ENCODE measurements at regions not wholly inside any gene's neighbourhood (a gene's known extent, or its start where the extent isn't known, plus 50 kb on each side); places are given as distances from the start of the nearest gene placed in this dataset.

DNA sequence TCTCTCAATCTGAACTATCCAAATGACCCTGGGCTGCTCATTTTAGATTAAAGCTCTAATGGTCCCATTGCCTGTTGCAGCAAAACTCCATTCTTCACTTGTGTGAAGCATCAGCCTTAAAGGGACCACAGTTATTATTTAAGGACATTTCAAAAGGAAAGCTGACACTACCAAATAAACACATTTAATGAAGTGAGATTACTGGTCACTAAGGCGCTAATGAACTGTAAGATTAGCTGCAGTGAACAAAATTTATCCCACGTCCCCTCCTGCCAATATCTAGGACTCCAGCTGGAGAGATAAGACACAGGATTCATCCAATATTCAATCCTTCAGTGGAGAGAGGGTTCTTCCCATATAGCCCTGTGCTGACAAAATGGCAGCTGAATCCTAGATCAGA lies 1029.2 kb upstream of the SEL1L start:
- Histone ChIP-seq H3K27me3 (ENCODE audit: control insufficient read depth in 1 of 2, insufficient read depth in 2 of 2, low read length in 2 of 2) (no peaks in the 10 kb centered on the region), H3K27ac (ENCODE audit: low read length) (no peak overlapping the region), H3K9me3 (ENCODE audit: control insufficient read depth in 2 of 2, low read length in 2 of 2) (no peaks in the 10 kb centered on the region), H3K9ac (ENCODE audit: low read length in 2 of 2) (no peak overlapping the region), H3K36me3 (ENCODE audit: control insufficient read depth in 2 of 2, insufficient read depth in 2 of 2, low read length in 2 of 2) (no peaks in the 10 kb centered on the region), H3K4me3 (ENCODE audit: low read length in 2 of 2) (no peak overlapping the region), H3K4me1 (ENCODE audit: control insufficient read depth, insufficient read depth, low read length) (no peaks in the 10 kb centered on the region)

DNA sequence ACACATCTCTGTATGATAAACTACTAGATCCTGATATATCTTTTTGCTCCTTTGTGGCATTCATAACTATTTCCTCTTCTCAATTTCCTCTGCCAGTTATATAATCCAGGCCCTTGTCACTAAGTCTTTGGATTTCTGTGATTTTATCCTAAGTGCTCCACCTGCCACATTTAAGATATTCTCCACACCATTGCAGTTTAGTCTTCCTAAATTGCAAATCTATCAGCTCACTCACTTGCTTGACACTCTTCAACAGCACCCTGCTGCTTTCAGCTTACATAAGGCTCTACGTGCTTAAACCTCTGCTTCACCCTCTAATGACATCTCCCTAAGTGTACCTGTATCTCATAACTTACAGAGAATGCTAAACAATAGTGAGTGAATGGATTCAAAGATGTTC lies 1032.2 kb upstream of the SEL1L start:
- H3K36me3 ChIP-seq (ENCODE audit: control insufficient read depth in 2 of 2, insufficient read depth in 2 of 2, low read length in 2 of 2) = no peaks in the 10 kb centered on the region
- no peaks in the 10 kb centered on the region for H3K9me3 ChIP-seq (ENCODE audit: control insufficient read depth in 2 of 2, low read length in 2 of 2)
- H3K4me3 ChIP-seq (ENCODE audit: low read length in 2 of 2) = no peak overlapping the region
- no peaks in the 10 kb centered on the region for H3K4me1 ChIP-seq (ENCODE audit: control insufficient read depth, insufficient read depth, low read length)
- H3K9ac ChIP-seq (ENCODE audit: low read length in 2 of 2) = no peak overlapping the region
- no peak overlapping the region for H3K27ac ChIP-seq (ENCODE audit: low read length)
- H3K27me3 ChIP-seq (ENCODE audit: control insufficient read depth in 1 of 2, insufficient read depth in 2 of 2, low read length in 2 of 2) = no peaks in the 10 kb centered on the region

DNA sequence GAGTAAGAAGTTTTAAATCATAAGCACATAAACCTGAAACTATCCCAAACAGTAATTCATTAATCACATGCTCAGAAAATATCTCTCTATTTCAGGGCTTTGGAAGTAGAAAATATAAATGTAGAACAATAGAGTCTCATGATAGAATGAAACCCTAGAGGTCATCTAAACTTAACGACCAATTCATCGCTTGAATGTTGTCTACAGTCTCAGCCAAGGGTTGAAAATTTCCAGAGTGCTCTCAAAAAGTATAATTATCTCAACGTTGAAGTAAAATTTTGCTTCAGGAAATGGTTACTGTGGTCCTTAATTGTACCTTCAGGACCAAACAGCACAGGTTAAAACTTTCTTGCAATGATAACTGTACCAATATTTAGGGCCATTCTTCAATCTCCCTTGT lies 1053.6 kb upstream of the SEL1L start:
- Histone ChIP-seq H3K27me3 (ENCODE audit: control insufficient read depth in 1 of 2, insufficient read depth in 2 of 2, low read length in 2 of 2) (no peaks in the 10 kb centered on the region), H3K27ac (ENCODE audit: low read length) (no peak overlapping the region), H3K4me1 (ENCODE audit: control insufficient read depth, insufficient read depth, low read length) (no peaks in the 10 kb centered on the region), H3K4me3 (ENCODE audit: low read length in 2 of 2) (no peak overlapping the region), H3K9ac (ENCODE audit: low read length in 2 of 2) (no peak overlapping the region), H3K9me3 (ENCODE audit: control insufficient read depth in 2 of 2, low read length in 2 of 2) (no peaks in the 10 kb centered on the region), H3K36me3 (ENCODE audit: control insufficient read depth in 2 of 2, insufficient read depth in 2 of 2, low read length in 2 of 2) (no peaks in the 10 kb centered on the region)

DNA sequence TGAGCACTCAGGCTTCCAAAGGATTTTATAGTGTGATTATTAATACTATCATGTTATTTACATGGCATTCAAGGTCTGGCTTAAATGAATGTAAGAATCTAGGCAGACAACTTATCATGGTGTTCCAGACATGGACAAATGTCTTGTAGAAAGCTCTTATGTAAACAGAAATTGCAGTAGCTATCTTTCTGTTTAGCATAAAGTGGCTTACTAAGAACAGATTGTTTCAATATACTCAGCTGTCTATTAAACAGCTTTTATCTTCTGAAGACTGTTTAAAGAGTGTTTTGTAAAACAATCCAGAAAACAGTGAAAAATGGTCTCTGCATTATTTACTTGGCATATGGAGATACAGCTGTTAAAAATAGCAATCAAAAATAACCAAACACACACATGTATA lies 1061.8 kb upstream of the SEL1L start:
- no peaks in the 10 kb centered on the region for H3K27me3 ChIP-seq (ENCODE audit: control insufficient read depth in 1 of 2, insufficient read depth in 2 of 2, low read length in 2 of 2)
- H3K9ac ChIP-seq (ENCODE audit: low read length in 2 of 2) = no peak overlapping the region
- no peak overlapping the region for H3K27ac ChIP-seq (ENCODE audit: low read length)
- no peaks in the 10 kb centered on the region for H3K4me1 ChIP-seq (ENCODE audit: control insufficient read depth, insufficient read depth, low read length)
- no peak overlapping the region for H3K4me3 ChIP-seq (ENCODE audit: low read length in 2 of 2)
- H3K9me3 ChIP-seq (ENCODE audit: control insufficient read depth in 2 of 2, low read length in 2 of 2) = no peaks in the 10 kb centered on the region
- no peaks in the 10 kb centered on the region for H3K36me3 ChIP-seq (ENCODE audit: control insufficient read depth in 2 of 2, insufficient read depth in 2 of 2, low read length in 2 of 2)

DNA sequence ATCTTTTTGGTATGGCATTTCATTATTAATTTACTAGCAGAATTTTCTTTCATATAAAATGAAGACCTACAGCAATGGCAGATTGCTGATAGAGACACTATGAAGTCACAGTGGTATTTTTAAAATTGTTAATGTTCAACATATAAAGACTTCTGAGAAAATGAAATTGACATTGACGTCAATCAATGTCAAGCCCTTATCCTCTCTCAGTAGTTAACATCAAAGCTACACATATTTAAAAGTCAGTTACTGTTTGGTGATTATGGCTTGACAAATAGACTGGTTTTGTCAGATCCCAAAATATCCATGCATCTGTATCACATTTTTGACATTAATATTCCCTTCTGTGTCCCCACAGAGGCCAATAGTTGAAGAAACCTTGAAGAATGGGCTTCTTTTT lies 1069.1 kb upstream of the SEL1L start:
- H3K36me3 ChIP-seq (ENCODE audit: control insufficient read depth in 2 of 2, insufficient read depth in 2 of 2, low read length in 2 of 2) = no peaks in the 10 kb centered on the region
- no peak overlapping the region for H3K9ac ChIP-seq (ENCODE audit: low read length in 2 of 2)
- no peaks in the 10 kb centered on the region for H3K27me3 ChIP-seq (ENCODE audit: control insufficient read depth in 1 of 2, insufficient read depth in 2 of 2, low read length in 2 of 2)
- H3K9me3 ChIP-seq (ENCODE audit: control insufficient read depth in 2 of 2, low read length in 2 of 2) = no peaks in the 10 kb centered on the region
- no peak overlapping the region for H3K27ac ChIP-seq (ENCODE audit: low read length)
- H3K4me1 ChIP-seq (ENCODE audit: control insufficient read depth, insufficient read depth, low read length) = no peaks in the 10 kb centered on the region
- H3K4me3 ChIP-seq (ENCODE audit: low read length in 2 of 2) = no peak overlapping the region

DNA sequence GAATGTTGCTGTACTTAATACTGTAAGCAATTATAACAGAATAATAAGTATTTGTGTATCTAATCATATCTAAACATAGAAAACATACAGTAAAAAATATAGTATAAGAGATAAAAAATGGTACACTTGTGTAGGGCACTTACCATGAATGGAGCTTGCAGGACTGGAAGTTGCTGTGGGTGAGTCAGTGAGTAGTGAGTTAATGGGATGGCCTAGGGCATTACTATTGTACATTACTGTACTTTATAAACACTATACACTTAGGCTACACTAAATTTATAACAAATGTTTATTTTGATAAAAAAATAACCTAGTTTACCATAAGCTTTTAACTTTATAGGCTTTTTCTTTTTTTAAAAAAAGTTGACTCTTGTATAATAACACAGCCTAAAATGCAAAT lies 1071.2 kb upstream of the SEL1L start:
- Histone ChIP-seq H3K36me3 (ENCODE audit: control insufficient read depth in 2 of 2, insufficient read depth in 2 of 2, low read length in 2 of 2) (no peaks in the 10 kb centered on the region), H3K4me3 (ENCODE audit: low read length in 2 of 2) (no peak overlapping the region), H3K9me3 (ENCODE audit: control insufficient read depth in 2 of 2, low read length in 2 of 2) (no peaks in the 10 kb centered on the region), H3K27me3 (ENCODE audit: control insufficient read depth in 1 of 2, insufficient read depth in 2 of 2, low read length in 2 of 2) (no peaks in the 10 kb centered on the region), H3K9ac (ENCODE audit: low read length in 2 of 2) (no peak overlapping the region), H3K4me1 (ENCODE audit: control insufficient read depth, insufficient read depth, low read length) (no peaks in the 10 kb centered on the region), H3K27ac (ENCODE audit: low read length) (no peak overlapping the region)

DNA sequence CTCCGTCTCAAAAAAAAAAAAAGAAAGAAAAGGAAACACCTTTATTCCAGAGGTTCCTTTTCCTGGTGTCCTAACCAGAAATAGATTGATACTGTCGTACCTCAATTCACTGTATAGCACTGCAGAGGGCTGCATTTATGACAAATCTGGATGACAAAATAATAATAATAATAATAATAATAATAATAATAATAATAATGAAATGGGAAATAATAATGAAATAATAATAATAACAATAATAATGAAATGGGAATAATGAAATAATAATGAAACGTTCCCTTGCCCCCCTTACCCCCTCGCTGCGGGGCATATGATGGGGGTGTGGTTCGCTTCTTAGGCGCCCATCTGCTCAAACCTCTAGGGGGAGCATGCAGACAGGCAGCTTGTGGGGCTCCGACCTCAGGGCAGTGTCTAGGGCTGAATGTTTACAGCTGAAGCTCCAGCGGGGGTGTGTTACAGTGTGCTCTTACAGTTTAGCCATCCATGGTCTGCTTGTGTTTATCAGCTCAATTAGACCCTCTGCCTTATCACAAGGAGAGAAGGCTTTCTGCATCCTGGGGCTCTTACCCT lies 1088.3 kb upstream of the SEL1L start:
- no peak overlapping the region for H3K9ac ChIP-seq (ENCODE audit: low read length in 2 of 2)
- no peaks in the 10 kb centered on the region for H3K36me3 ChIP-seq (ENCODE audit: control insufficient read depth in 2 of 2, insufficient read depth in 2 of 2, low read length in 2 of 2)
- no peaks in the 10 kb centered on the region for H3K9me3 ChIP-seq (ENCODE audit: control insufficient read depth in 2 of 2, low read length in 2 of 2)
- H3K27me3 ChIP-seq (ENCODE audit: control insufficient read depth in 1 of 2, insufficient read depth in 2 of 2, low read length in 2 of 2) = no peaks in the 10 kb centered on the region
- no peaks in the 10 kb centered on the region for H3K4me1 ChIP-seq (ENCODE audit: control insufficient read depth, insufficient read depth, low read length)
- H3K27ac ChIP-seq (ENCODE audit: low read length) = no peak overlapping the region
- H3K4me3 ChIP-seq (ENCODE audit: low read length in 2 of 2) = no peak overlapping the region

DNA sequence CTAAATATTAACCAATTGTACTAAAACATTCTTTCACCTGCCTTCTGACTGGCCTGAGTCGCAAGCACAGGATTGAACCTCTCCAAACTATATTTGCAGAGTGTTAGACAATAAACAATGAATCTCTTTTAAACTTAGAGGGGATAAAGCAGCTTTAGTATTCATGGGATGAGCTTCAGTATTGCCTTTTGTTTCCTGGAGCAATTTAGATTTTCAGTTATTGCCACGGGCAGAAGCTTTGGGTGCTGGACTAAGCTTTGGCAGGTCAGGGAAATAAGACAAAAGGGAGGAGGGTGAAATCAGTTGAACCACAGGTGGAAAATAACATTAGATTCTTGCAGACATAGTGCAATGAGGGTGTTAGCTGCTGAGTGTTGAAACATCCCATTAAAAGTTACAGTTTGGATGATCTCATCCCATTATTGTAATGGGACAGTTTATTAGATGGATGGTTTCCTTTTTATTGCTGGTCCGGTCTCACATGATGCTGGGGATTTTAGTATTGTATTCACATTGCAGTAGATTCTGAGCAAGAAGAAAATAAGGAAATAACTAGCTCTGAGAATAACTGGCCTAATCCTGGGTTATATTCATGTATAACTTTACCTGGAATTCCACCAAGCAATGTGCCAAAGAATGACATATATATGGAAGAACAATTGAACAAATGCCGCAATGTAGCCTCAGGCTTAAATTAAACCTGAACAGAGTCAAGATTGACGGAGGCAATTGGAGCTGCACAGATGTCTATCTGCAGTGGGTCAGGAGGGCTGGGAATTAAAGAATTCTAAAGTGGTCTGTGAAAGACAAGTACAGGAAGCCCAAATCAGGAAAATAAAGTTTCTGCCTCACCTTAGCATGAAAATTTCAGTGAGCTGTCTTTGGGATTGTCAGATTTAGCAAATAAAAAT lies 1092.8 kb upstream of the SEL1L start:
- Histone ChIP-seq H3K27ac (ENCODE audit: low read length) (no peak overlapping the region), H3K4me3 (ENCODE audit: low read length in 2 of 2) (no peak overlapping the region), H3K27me3 (ENCODE audit: control insufficient read depth in 1 of 2, insufficient read depth in 2 of 2, low read length in 2 of 2) (no peaks in the 10 kb centered on the region), H3K4me1 (ENCODE audit: control insufficient read depth, insufficient read depth, low read length) (no peaks in the 10 kb centered on the region), H3K9me3 (ENCODE audit: control insufficient read depth in 2 of 2, low read length in 2 of 2) (peaks cover 0 to 5% of the 10 kb centered on the region in 2 donors), H3K36me3 (ENCODE audit: control insufficient read depth in 2 of 2, insufficient read depth in 2 of 2, low read length in 2 of 2) (no peaks in the 10 kb centered on the region), H3K9ac (ENCODE audit: low read length in 2 of 2) (no peak overlapping the region)

DNA sequence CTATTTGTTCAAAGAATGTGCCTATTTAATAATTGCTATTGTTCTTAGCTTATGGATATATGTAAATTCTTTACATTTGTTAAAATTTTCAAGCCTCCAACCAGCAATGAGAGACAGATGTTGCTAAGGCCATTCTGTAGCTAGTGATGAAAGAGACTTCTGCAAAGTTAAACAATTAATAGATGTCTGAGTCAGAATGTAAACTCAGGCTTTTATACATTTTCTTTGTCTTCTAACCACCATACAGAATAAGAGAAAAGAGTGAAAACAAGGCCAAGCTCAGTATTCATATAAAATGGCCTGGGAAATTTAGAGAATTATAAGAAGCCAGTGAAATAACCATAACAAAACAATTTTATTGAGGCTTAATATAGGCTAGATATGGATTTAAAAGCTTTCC lies 1102.3 kb upstream of the SEL1L start:
- Histone ChIP-seq H3K4me1 (ENCODE audit: control insufficient read depth, insufficient read depth, low read length) (peaks cover 3% of the 10 kb centered on the region), H3K36me3 (ENCODE audit: control insufficient read depth in 2 of 2, insufficient read depth in 2 of 2, low read length in 2 of 2) (no peaks in the 10 kb centered on the region), H3K4me3 (ENCODE audit: low read length in 2 of 2) (no peak overlapping the region), H3K27me3 (ENCODE audit: control insufficient read depth in 1 of 2, insufficient read depth in 2 of 2, low read length in 2 of 2) (no peaks in the 10 kb centered on the region), H3K9me3 (ENCODE audit: control insufficient read depth in 2 of 2, low read length in 2 of 2) (peaks cover 0 to 1% of the 10 kb centered on the region in 2 donors), H3K9ac (ENCODE audit: low read length in 2 of 2) (no peak overlapping the region), H3K27ac (ENCODE audit: low read length) (no peak overlapping the region)

DNA sequence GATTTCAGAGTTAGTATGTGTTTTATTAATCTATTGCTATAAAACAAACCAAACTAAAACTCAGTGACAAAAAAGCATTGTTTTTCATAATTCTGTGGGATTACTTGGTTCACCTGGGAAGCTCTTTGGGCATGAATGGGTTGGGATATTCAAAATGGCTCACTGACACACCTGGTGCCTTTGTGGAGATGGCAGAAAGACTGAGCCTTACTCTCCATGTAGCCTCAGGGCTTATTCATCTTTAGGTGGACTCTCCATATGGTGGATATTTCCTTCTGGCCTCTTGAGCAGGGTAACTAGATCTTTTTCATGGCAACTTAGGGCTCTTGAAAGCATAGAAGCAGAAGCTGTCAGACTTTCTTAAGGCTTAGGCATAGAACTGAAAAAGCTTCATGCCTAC lies 1102.8 kb upstream of the SEL1L start:
- H3K36me3 ChIP-seq (ENCODE audit: control insufficient read depth in 2 of 2, insufficient read depth in 2 of 2, low read length in 2 of 2) = no peaks in the 10 kb centered on the region
- no peaks in the 10 kb centered on the region for H3K27me3 ChIP-seq (ENCODE audit: control insufficient read depth in 1 of 2, insufficient read depth in 2 of 2, low read length in 2 of 2)
- peaks cover 3% of the 10 kb centered on the region for H3K4me1 ChIP-seq (ENCODE audit: control insufficient read depth, insufficient read depth, low read length)
- H3K9me3 ChIP-seq (ENCODE audit: control insufficient read depth in 2 of 2, low read length in 2 of 2) = no peaks in the 10 kb centered on the region
- H3K4me3 ChIP-seq (ENCODE audit: low read length in 2 of 2) = no peak overlapping the region
- no peak overlapping the region for H3K9ac ChIP-seq (ENCODE audit: low read length in 2 of 2)
- H3K27ac ChIP-seq (ENCODE audit: low read length) = no peak overlapping the region

DNA sequence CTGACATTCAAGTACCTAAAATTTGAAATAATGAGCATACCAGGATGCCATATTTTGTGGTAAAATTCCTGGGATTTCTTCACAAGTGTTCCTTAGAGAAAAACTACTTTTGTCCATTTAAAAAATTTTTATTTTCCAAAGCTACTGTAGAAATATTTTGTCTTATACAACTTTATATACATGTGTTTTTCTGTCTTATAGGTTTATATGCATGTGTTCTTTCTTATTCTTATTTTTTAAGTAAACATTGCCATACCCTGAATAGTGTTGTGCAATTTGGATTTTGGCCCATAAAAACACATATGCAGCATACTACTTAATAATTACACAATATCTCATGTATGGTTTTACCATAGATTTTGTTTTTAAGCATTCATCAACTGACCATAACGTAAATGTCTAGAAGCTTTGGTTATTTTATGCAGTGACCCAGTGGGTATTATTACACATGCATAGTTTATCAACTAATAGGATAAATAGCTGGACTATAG lies 1107.4 kb upstream of the SEL1L start:
- no peak overlapping the region for H3K27ac ChIP-seq (ENCODE audit: low read length)
- H3K36me3 ChIP-seq (ENCODE audit: control insufficient read depth in 2 of 2, insufficient read depth in 2 of 2, low read length in 2 of 2) = no peaks in the 10 kb centered on the region
- no peak overlapping the region for H3K9ac ChIP-seq (ENCODE audit: low read length in 2 of 2)
- H3K27me3 ChIP-seq (ENCODE audit: control insufficient read depth in 1 of 2, insufficient read depth in 2 of 2, low read length in 2 of 2) = no peaks in the 10 kb centered on the region
- H3K9me3 ChIP-seq (ENCODE audit: control insufficient read depth in 2 of 2, low read length in 2 of 2) = no peaks in the 10 kb centered on the region
- no peaks in the 10 kb centered on the region for H3K4me1 ChIP-seq (ENCODE audit: control insufficient read depth, insufficient read depth, low read length)
- H3K4me3 ChIP-seq (ENCODE audit: low read length in 2 of 2) = no peak overlapping the region
